Smooth muscle cell of the brain vasculature (primary cell): ENCODE measurements at regions not wholly inside any gene's neighbourhood (a gene's known extent, or its start where the extent isn't known, plus 50 kb on each side); places are given as distances from the start of the nearest gene placed in this dataset.

Experiments used
- DNase-seq: peaks from one replicate; pipeline ENCODE4 v3.0.0-alpha.2; 2012; ENCODE audit warnings: low read depth, low spot score

- DNase-seq: no peak
Measured at GRCh38 chr3:118729546-118729945, 305.1 kb downstream of the IGSF11 start.

- no peak for DNase-seq
Measured at GRCh38 chr3:118734664-118735063, 300.0 kb downstream of the IGSF11 start.

GRCh38 chr3:118736107-118736506 is 298.5 kb downstream of the IGSF11 start:
- DNase-seq: no peak

GRCh38 chr3:118740722-118741290 is 293.8 kb downstream of the IGSF11 start:
- DNase-seq: no peak

- no peak for DNase-seq
Measured at GRCh38 chr3:118742760-118743159, 291.9 kb downstream of the IGSF11 start.

GRCh38 chr3:118744186-118744585 is 290.5 kb downstream of the IGSF11 start:
- no peak for DNase-seq

- DNase-seq: no peak
Measured at GRCh38 chr3:118754406-118755252, 280.0 kb downstream of the IGSF11 start.

- no peak for DNase-seq
Measured at GRCh38 chr3:118755253-118755801, 279.3 kb downstream of the IGSF11 start.

GRCh38 chr3:118760585-118761290 is 273.9 kb downstream of the IGSF11 start:
- DNase-seq: no peak

- no peak for DNase-seq
Measured at GRCh38 chr3:118761291-118761606, 273.4 kb downstream of the IGSF11 start.

- DNase-seq: no peak
Measured at GRCh38 chr3:118765636-118766305, 268.9 kb downstream of the IGSF11 start.

GRCh38 chr3:118766306-118766669 is 268.4 kb downstream of the IGSF11 start:
- no peak for DNase-seq

- DNase-seq: no peak
Measured at GRCh38 chr3:118772036-118772435, 262.6 kb downstream of the IGSF11 start.

GRCh38 chr3:118772547-118773011 is 262.1 kb downstream of the IGSF11 start:
- DNase-seq: no peak

- no peak for DNase-seq
Measured at GRCh38 chr3:118775021-118775420, 259.6 kb downstream of the IGSF11 start.

- no peak for DNase-seq
Measured at GRCh38 chr3:118778201-118778600, 256.4 kb downstream of the IGSF11 start.

GRCh38 chr3:118781232-118781631 is 253.4 kb downstream of the IGSF11 start:
- no peak for DNase-seq

- DNase-seq: no peak
Measured at GRCh38 chr3:118781839-118782238, 252.8 kb downstream of the IGSF11 start.

GRCh38 chr3:118782755-118783202 is 251.9 kb downstream of the IGSF11 start:
- DNase-seq: no peak

- DNase-seq: no peak
Measured at GRCh38 chr3:118785415-118785814, 249.2 kb downstream of the IGSF11 start.

GRCh38 chr3:118791246-118791645 is 243.4 kb downstream of the IGSF11 start:
- no peak for DNase-seq

- no peak for DNase-seq
Measured at GRCh38 chr3:118792191-118792590, 242.5 kb downstream of the IGSF11 start.
